ENCODE measurements at regions not wholly inside any gene's neighbourhood (a gene's known extent, or its start where the extent isn't known, plus 50 kb on each side); places are given as distances from the start of the nearest gene placed in this dataset.

DNA sequence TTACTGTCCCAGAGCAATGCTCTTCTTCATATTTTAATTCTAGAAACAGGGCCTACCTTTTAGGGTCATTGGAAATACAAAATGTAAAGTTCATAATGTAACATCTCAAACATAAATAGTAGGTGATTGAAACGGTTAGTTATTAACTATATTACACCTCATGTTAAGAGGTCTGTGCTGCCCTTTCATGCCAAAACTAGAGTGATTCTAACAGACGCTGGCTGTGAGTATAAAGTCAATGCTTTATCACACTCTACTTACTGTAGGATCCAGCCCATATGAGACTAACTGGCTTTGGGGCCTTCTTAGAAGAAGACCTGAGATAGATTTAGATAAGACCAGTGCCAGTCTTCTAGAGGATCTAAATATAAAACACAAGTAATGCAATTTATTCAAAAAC is 966.1 kb upstream of the SORCS1 start:
- no peak for TF ChIP-seq EZH2 (IDR thresholded peaks at IDR 0.05; ENCODE audit: low read length, unreplicated experiment)
- no peak for TF ChIP-seq EZH2phosphoT487 (IDR thresholded peaks at IDR 0.05; ENCODE audit: borderline replicate concordance, low read length)
- TF ChIP-seq, protein P1, sequence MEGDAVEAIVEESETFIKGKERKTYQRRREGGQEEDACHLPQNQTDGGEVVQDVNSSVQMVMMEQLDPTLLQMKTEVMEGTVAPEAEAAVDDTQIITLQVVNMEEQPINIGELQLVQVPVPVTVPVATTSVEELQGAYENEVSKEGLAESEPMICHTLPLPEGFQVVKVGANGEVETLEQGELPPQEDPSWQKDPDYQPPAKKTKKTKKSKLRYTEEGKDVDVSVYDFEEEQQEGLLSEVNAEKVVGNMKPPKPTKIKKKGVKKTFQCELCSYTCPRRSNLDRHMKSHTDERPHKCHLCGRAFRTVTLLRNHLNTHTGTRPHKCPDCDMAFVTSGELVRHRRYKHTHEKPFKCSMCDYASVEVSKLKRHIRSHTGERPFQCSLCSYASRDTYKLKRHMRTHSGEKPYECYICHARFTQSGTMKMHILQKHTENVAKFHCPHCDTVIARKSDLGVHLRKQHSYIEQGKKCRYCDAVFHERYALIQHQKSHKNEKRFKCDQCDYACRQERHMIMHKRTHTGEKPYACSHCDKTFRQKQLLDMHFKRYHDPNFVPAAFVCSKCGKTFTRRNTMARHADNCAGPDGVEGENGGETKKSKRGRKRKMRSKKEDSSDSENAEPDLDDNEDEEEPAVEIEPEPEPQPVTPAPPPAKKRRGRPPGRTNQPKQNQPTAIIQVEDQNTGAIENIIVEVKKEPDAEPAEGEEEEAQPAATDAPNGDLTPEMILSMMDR (conservative IDR thresholded peaks at IDR 0.05; ENCODE audit: low read depth, low read length): no peak
- DNase-seq (no peak), ATAC-seq (no peak)
- Histone ChIP-seq H3K27me3 (ENCODE audit: low read length) (no peaks in the 10 kb centered on the region), H3K4me2 (ENCODE audit: low read length) (no peak overlapping the region), H3K36me3 (ENCODE audit: low read depth, low read length) (no peaks in the 10 kb centered on the region), H3K79me2 (ENCODE audit: low read length) (no peaks in the 10 kb centered on the region), H3K9me2 (replicated peaks; ENCODE audit: low read length) (no peaks in the 10 kb centered on the region), H3K27ac (ENCODE audit: low read length) (no peak overlapping the region), H3K9ac (ENCODE audit: low read length) (no peak overlapping the region), H2AFZ (ENCODE audit: low read length) (no peak overlapping the region), H3K4me3 (ENCODE audit: low read length) (no peak overlapping the region), H3K4me1 (ENCODE audit: insufficient read depth, low read length) (no peaks in the 10 kb centered on the region), H3K9me3 (ENCODE audit: low read length) (no peaks in the 10 kb centered on the region), H3F3A (ENCODE audit: low read length, unreplicated experiment) (no peaks in the 10 kb centered on the region), H4K20me1 (ENCODE audit: low read length) (no peaks in the 10 kb centered on the region)
- ChIA-PET POLR2A (ENCODE audit: unreplicated experiment) (no interaction called here), CTCF (no interaction called here)
- no TSS peak for BruUV-seq (replicated peaks)
- intact Hi-C loops (cut with micrococcal nuclease): no loop called here

DNA sequence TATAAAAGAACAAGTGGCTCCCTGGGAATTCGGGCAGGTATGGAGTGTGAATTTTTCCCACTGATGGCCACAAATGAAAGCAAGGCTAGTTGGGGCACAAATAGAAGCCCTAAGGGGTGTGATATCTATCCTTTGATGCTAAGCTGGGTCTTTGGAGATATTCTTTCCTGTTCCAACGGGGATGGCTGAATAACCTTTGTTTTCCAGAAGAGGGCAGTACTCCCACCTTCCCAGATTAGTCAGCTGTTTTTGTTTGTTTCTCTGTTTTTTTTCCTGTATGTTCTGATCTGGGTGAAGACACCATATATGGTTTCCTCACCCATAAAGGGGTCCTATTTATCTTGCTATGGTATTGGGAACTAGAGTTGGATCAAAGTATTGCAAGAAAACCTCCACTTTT is 947.7 kb upstream of the SORCS1 start:
- intact Hi-C loops (cut with micrococcal nuclease): no loop called here
- H3K36me3 ChIP-seq (ENCODE audit: low read depth, low read length): no peaks in the 10 kb centered on the region
- ChIA-PET POLR2A (ENCODE audit: unreplicated experiment) (no interaction called here), CTCF (interaction anchor here (0.7 to 1.1 kb wide), 2 partner anchors 9 to 92 kb away, joined by 3 read pairs; no protein-coding TSS in a partner anchor)
- no peaks in the 10 kb centered on the region for H3F3A ChIP-seq (ENCODE audit: low read length, unreplicated experiment)
- H2AFZ ChIP-seq (ENCODE audit: low read length): no peak overlapping the region
- no peak for TF ChIP-seq EZH2 (IDR thresholded peaks at IDR 0.05; ENCODE audit: low read length, unreplicated experiment)
- TF ChIP-seq EZH2phosphoT487 (IDR thresholded peaks at IDR 0.05; ENCODE audit: borderline replicate concordance, low read length): no peak
- TF ChIP-seq, protein P1 (conservative IDR thresholded peaks at IDR 0.05; ENCODE audit: low read depth, low read length): peak; percentile 63
- H4K20me1 ChIP-seq (ENCODE audit: low read length): no peaks in the 10 kb centered on the region
- no peaks in the 10 kb centered on the region for H3K27me3 ChIP-seq (ENCODE audit: low read length)
- H3K9ac ChIP-seq (ENCODE audit: low read length): no peak overlapping the region
- no peaks in the 10 kb centered on the region for H3K4me1 ChIP-seq (ENCODE audit: insufficient read depth, low read length)
- H3K79me2 ChIP-seq (ENCODE audit: low read length): no peaks in the 10 kb centered on the region
- DNase-seq: peak; percentile 32
- no peaks in the 10 kb centered on the region for H3K9me2 ChIP-seq (replicated peaks; ENCODE audit: low read length)
- H3K27ac ChIP-seq (ENCODE audit: low read length): no peak overlapping the region
- no peak for ATAC-seq
- no peak overlapping the region for H3K4me2 ChIP-seq (ENCODE audit: low read length)
- H3K4me3 ChIP-seq (ENCODE audit: low read length): no peak overlapping the region
- no TSS peak for BruUV-seq (replicated peaks)
- H3K9me3 ChIP-seq (ENCODE audit: low read length): no peaks in the 10 kb centered on the region

DNA sequence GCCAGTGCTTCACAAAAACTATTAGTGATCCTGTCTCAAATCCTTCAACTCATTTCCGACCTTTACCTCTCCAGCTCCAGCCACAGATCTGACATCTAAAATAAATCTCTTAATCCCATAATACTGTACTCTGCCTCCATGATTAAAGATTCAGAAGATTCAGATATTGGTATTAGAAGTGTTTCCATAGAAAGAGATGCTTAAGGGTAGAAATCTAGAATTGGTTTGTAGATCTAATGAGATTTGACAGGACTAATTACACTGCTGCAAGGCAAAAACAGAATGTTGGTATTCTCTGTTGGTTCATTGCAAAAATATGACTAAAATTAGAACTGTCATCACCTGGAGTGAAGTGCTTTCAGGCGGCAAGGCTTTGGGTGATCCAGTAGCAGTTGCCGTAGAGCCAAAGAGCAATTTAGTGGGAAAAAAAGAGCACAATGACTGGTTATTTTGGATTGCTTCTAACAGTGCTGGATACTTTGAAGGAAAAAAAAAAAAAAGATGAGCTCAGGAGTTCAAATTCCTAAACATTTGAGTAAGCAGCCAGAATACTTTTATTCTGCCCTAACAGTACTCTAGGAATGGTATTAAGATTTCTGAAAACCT is 940.1 kb upstream of the SORCS1 start:
- no peaks in the 10 kb centered on the region for H3K79me2 ChIP-seq (ENCODE audit: low read length)
- no peaks in the 10 kb centered on the region for H3K4me1 ChIP-seq (ENCODE audit: insufficient read depth, low read length)
- POLR2A ChIA-PET (ENCODE audit: unreplicated experiment): no interaction called here
- no peak overlapping the region for H3K4me3 ChIP-seq (ENCODE audit: low read length)
- DNase-seq (no peak), ATAC-seq (no peak)
- no peaks in the 10 kb centered on the region for H3K9me2 ChIP-seq (replicated peaks; ENCODE audit: low read length)
- no peak overlapping the region for H3K9ac ChIP-seq (ENCODE audit: low read length)
- no TSS peak for BruUV-seq (replicated peaks)
- H3K9me3 ChIP-seq (ENCODE audit: low read length): no peaks in the 10 kb centered on the region
- TF ChIP-seq, protein P1 (conservative IDR thresholded peaks at IDR 0.05; ENCODE audit: low read depth, low read length): no peak
- no peak for TF ChIP-seq EZH2 (IDR thresholded peaks at IDR 0.05; ENCODE audit: low read length, unreplicated experiment)
- no peak for TF ChIP-seq EZH2phosphoT487 (IDR thresholded peaks at IDR 0.05; ENCODE audit: borderline replicate concordance, low read length)
- intact Hi-C loops (cut with micrococcal nuclease): no loop called here
- no peaks in the 10 kb centered on the region for H3F3A ChIP-seq (ENCODE audit: low read length, unreplicated experiment)
- H2AFZ ChIP-seq (ENCODE audit: low read length): no peak overlapping the region
- CTCF ChIA-PET: no interaction called here
- no peaks in the 10 kb centered on the region for H3K36me3 ChIP-seq (ENCODE audit: low read depth, low read length)
- H4K20me1 ChIP-seq (ENCODE audit: low read length): no peaks in the 10 kb centered on the region
- no peaks in the 10 kb centered on the region for H3K27me3 ChIP-seq (ENCODE audit: low read length)
- no peak overlapping the region for H3K27ac ChIP-seq (ENCODE audit: low read length)
- H3K4me2 ChIP-seq (ENCODE audit: low read length): no peak overlapping the region
